ENCODE measurements at regions not wholly inside any gene's neighbourhood (a gene's known extent, or its start where the extent isn't known, plus 50 kb on each side); places are given as distances from the start of the nearest gene placed in this dataset.

DNA sequence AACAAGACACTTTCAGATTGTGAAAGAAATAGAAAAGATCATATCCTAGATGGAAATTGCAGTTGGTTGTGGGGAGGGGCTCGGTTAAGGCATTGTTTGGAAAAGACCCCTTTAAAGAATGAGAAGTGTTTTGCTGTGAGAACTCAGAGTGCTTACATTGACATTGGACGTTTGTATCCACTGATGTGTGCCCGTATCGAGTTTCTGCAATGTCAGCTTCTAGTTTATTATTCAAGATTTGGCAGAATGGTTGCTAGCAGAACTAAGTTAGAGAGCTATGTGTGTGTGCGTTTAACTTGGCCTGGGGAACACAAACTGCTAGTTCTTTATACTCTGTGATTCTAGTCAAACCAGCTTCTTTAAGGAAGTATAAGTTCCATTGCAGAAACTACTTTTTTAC is 2702.5 kb downstream of the PCDH7 start:
- Histone ChIP-seq H4K20me1 (ENCODE audit: control insufficient read depth, insufficient read depth, insufficient read length) (no peaks in the 10 kb centered on the region), H3K79me1 (ENCODE audit: insufficient read depth, low read depth, low read length, poor library complexity, severe bottlenecking) (no peaks in the 10 kb centered on the region), H3T11ph (ENCODE audit: low read length) (no peak overlapping the region), H3K79me2 (ENCODE audit: insufficient read depth, low read length) (no peaks in the 10 kb centered on the region), H4K8ac (replicated peaks; ENCODE audit: insufficient read length, low read depth, low read length) (no peak overlapping the region), H3K4me1 (ENCODE audit: insufficient read depth, low read length) (no peaks in the 10 kb centered on the region), H2BK12ac (ENCODE audit: insufficient read length, low read depth, low read length) (no peak overlapping the region), H2BK5ac (ENCODE audit: insufficient read length, low read length) (no peak overlapping the region), H3K14ac (ENCODE audit: insufficient read depth, low read length) (no peak overlapping the region), H2BK15ac (ENCODE audit: low read depth, low read length) (no peak overlapping the region), H3K27ac (ENCODE audit: insufficient read length, low read depth, low read length) (no peak overlapping the region), H2AK5ac (ENCODE audit: insufficient read length, low read length) (no peak overlapping the region), H2AFZ (ENCODE audit: low read length) (no peak overlapping the region), H3K23me2 (ENCODE audit: insufficient read length, low read depth, low read length, poor library complexity, severe bottlenecking) (no peaks in the 10 kb centered on the region), H2BK20ac (ENCODE audit: low read depth, low read length, poor library complexity, severe bottlenecking) (no peak overlapping the region), H3K9ac (ENCODE audit: extremely low read depth, insufficient read length, low read length) (no peak overlapping the region), H3K4me2 (ENCODE audit: insufficient read depth, insufficient read length, low read length) (no peak overlapping the region), H3K27me3 (ENCODE audit: insufficient read depth, low read length) (no peaks in the 10 kb centered on the region), H3K18ac (ENCODE audit: insufficient read length, low read depth, low read length) (no peak overlapping the region), H3K9me3 (ENCODE audit: control insufficient read depth, low read depth, low read length) (no peaks in the 10 kb centered on the region), H3K56ac (ENCODE audit: insufficient read length, low read depth, low read length) (no peak overlapping the region), H3K4ac (ENCODE audit: low read depth, low read length) (no peak overlapping the region), H4K91ac (ENCODE audit: insufficient read length, low read depth, low read length) (no peak overlapping the region), H2BK120ac (ENCODE audit: low read depth, low read length, poor library complexity, severe bottlenecking) (no peak overlapping the region), H3K23ac (ENCODE audit: insufficient read length, low read depth, low read length) (no peak overlapping the region), H4K5ac (ENCODE audit: insufficient read length, low read depth, low read length) (no peak overlapping the region)
- Mint-ChIP-seq H3K4me3 (no peak overlapping the region), H3K9me3 (peaks cover 0 to 2% of the 10 kb centered on the region in 2 experiments; a peak in 2 of 5 replicates), H3K27me3 (ENCODE audit: low read depth) (no peaks in the 10 kb centered on the region), H3K27ac (no peak overlapping the region), H3K36me3 (ENCODE audit: insufficient read depth in 1 of 3, low read depth in 3 of 3) (no peaks in the 10 kb centered on the region; a peak in 1 of 7 replicates), H3K4me1 (no peaks in the 10 kb centered on the region)
- TF ChIP-seq CTCF (conservative IDR thresholded peaks at IDR 0.05) = no peak
- WGBS (ENCODE audit: extremely low coverage, insufficient read length, low lambda C conversion rate) = no CpG with 5 or more reads among the region's 5 CpGs
- DNase-seq = no peak

Data from H9 (cell line).